HG02610 (cell line): ENCODE measurements at regions not wholly inside any gene's neighbourhood (a gene's known extent, or its start where the extent isn't known, plus 50 kb on each side); places are given as distances from the start of the nearest gene placed in this dataset.
"Not testable (repeated sequence)": the region's sequence is repeated elsewhere in the genome, so short reads cannot be mapped to it uniquely, and the experiment has no call there.

ENCODE experiments used
- ATAC-seq: cut with Tn5 transposase; IDR thresholded peaks from one replicate; pipeline ENCODE4 v1.9.1; 2021; ENCODE audit warnings: mild to moderate bottlenecking, moderate library complexity; ENCODE audit not compliant: unreplicated experiment

GRCh38 chrX:122268353-122268752, 915.7 kb upstream of the GRIA3 start:
- no peak for ATAC-seq

- peak; percentile 66 for ATAC-seq
Observed at GRCh38 chrX:122269243-122269781, 914.8 kb upstream of the GRIA3 start.

DNA sequence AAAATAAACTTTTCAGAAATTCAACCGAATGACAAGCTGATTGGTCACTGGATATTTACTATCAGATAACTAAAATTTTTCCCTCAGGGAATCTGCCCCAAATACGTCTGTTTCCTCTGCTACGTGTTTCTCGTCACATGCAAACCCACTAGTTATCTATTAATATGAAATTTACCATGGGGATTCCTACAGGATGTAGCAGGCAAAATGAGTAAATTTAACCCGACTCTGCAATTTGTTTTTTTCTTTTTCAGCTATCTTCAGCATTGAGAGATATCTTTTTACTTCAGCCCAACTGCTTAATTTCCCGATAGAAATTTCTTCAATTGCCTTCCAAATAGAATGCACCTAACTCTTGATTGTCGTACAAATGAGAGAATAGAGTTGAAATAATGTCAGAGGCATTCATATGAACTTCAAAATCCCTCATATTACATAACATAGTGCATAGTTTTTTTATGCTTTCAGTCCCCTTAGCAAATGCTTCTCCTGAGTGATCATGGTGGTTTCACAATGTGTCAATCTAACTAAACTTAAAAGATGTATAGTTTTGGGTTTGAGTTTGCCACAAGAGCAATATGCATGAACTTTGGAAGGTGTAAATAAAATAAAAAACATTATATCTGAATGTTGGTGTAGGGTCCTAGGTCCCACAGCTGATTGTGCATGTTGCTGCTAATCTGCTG, 913.1 kb upstream of the GRIA3 start:
- ATAC-seq: no peak

GRCh38 chrX:122272011-122272410, 912.1 kb upstream of the GRIA3 start:
- ATAC-seq: no peak

- ATAC-seq: no peak
Observed at GRCh38 chrX:122279746-122280145, 904.3 kb upstream of the GRIA3 start.

- ATAC-seq: not testable (repeated sequence)
Observed at GRCh38 chrX:122299822-122300221, 884.3 kb upstream of the GRIA3 start.

GRCh38 chrX:122301491-122301890, 882.6 kb upstream of the GRIA3 start:
- ATAC-seq: no peak

DNA sequence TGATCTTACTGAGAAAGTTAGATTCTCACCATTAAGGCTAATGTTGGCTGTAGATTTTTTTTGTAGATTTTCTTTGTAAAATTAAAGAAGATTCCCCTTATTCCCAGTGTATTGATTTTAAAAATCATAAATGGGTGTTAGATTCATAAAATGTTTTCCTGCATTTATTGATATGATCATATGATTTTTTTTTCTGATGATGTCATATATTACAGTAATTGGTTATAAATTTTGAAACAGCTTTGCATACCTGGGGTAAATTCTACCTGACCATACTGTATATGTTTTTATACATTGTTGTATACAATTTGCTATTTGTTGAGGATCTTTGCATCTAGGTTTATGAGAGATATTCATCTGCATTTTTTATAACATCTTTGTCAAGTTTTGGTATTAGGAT, 880.3 kb upstream of the GRIA3 start:
- no peak for ATAC-seq

DNA sequence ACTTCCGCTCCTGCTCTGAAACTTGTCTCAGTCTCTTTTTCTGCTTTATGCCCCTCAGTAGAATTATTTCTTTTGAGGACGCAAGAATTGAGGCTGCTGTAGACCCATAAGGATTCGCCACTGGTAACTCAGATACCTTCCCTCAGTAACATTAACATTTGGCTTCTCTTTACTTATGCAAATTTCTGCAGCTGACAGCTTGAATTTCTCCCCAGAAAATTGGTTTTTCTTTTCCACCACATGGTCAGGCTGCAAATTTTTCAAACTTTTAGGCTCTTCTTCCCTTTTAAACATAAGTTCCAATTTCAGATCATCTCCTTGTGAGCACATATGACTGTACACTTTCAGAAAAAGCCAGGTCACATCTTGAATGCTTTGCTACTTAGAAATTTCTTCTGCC, 839.3 kb upstream of the GRIA3 start:
- ATAC-seq: no peak

DNA sequence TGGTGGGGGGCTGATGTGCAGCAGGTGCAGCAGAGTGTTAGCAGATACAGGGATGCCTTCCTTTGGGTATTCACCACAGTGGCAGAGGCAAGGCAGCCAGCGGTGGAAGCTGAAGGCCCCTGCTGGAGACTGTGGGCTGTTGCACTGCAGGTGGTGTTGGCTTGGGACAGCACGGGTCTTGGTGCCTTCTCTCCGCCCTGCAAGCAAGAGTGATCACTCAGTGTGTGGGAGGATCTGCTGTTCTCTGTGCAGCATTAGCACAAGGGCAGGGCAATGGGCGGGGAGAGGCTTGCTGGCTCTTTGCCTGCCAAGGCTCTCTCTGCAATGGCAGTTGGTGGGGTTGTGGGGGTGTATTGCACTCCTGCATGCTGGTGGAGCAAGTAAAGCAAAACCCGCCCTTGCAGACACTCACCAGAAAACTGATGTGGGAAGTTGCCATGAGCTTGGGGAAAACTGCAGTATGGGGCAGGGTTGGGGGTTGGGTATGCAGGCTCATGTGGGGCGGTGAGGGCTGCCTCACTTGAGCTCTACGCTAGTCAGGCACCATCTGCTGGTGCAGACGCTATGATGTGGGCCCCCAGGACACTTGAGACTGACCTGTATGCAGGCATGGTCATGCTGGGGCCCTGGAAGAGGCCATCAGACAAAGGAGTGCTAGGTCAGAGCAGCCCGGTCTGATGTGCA, 820.8 kb upstream of the GRIA3 start:
- no peak for ATAC-seq

DNA sequence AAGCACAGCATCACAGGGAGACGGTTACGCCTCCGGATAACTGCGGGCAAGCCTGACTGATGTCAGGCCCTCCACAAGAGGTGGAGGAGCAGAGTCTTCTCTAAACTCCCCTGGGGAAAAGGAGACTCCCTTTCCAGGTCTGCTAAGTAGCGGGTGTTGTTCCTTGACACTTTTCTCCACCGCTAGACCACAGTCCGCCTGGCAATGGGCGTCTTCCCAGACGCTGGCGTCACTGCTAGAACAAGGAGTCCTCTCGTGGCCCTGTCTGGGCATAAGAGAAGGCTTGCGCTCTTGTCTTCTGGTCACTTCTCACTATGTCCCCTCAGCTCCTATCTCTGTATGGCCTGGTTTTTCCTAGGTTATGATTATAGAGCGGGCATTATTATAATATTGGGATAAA, 808.5 kb upstream of the GRIA3 start:
- ATAC-seq: not testable (repeated sequence)

- ATAC-seq: no peak
Observed at GRCh38 chrX:122389005-122389404, 795.1 kb upstream of the GRIA3 start.

DNA sequence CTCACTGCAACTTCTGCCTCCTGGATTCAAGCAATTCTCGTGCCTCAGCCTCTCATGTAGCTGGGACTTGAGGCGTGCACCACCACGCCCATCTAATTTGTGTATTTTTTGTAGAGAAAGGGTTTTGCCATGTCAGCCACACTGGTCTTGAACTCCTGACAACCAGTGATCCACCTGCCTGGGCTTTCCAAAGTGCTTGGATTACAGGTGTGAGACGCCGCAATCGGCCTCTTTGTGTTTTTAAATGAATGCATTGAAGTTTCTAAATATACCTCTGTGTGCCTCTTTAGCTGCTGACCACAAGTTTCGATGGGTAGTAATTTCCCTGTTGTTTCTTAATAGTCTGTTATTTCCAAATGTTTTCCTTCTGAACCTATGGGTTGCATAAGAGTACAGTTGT, 765.3 kb upstream of the GRIA3 start:
- ATAC-seq: no peak

- ATAC-seq: no peak
Observed at GRCh38 chrX:122421434-122422121, 762.5 kb upstream of the GRIA3 start.

- ATAC-seq: no peak
Observed at GRCh38 chrX:122422547-122422946, 761.5 kb upstream of the GRIA3 start.

DNA sequence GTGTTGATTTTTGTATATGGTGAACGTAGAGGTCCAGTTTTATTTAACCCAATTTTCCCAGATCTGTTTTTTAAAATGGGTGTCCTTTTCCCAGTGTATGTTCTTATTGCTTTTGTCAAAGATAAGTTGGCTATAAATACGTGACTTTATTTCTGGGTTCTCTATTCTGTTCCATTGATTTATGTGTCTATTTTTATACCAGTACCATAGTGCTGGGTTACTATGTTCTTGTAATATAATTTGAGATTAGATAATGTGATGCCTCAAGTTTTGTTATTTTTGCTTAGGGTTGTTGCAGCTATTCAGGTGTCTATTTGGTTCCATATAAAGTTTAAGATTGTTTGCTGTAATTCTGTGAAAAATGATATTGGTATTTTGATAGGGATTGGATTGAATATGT, 749.1 kb upstream of the GRIA3 start:
- ATAC-seq: no peak

DNA sequence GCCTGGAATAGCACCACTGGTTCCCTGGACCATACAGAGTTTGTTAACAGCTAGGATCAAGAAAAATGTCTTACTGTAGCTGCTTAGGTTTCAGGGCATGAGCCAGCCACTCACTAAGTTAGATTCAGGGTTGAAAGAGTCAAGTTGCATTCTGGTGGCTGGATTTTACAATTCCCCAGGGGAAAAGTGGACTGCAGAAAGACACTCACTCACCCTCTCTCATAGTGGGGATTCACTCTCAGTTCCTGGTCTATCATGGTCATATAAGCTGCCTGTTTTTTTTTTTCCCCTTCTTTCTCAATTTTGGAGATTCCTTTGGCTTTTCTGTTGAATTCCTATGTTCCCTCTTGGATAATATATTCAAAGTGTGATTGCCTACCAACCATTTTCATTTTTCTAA, 744.2 kb upstream of the GRIA3 start:
- ATAC-seq: no peak

DNA sequence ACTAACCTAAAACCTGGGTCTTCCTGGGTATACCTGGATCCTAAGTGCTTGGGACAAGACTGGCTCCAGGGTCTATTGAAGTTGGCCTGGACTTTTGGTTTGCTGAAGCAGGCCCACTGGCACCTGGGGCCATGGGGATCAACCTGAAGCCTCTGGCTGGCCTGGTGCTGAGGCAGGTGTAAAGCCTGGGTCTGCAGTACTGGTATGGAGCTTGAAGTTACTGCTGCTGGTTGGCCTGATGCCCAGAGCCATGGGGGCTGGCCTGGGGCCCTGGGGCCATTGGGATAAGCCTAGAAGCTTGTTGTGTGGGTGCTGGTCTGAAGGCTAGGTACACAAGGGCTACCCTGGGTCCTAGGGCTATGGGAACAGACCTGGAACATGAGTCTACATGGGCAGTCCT, 743.2 kb upstream of the GRIA3 start:
- no peak for ATAC-seq

DNA sequence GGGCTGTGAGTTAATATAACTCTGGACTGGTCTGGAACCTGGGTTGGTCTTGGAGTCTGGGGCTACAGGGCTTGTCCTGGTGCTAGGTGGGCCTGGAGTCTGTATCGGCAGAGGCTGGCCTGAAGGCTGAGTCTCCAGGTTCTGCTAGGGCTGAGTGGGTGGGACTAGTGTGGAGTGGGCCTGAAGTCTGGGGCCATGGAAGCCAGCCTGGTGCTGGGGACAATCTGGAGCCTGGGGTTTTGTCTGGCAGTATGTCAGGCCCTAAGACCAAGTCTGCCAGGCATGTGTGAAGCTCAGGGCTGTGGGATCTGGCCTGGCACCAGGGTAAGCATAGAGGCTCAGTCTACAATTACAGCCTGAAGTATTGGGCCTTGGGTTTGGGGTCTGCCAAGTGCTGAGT, 742.6 kb upstream of the GRIA3 start:
- no peak for ATAC-seq

GRCh38 chrX:122445466-122445865, 738.6 kb upstream of the GRIA3 start:
- ATAC-seq: no peak

GRCh38 chrX:122464341-122464740, 719.7 kb upstream of the GRIA3 start:
- no peak for ATAC-seq

- ATAC-seq: no peak
Observed at GRCh38 chrX:122475306-122475705, 708.8 kb upstream of the GRIA3 start.
